OCI-M1 (cell line): ENCODE measurements at regions not wholly inside any gene's neighbourhood (a gene's known extent, or its start where the extent isn't known, plus 50 kb on each side); places are given as distances from the start of the nearest gene placed in this dataset.
A peak's percentile ranks its signal among the peaks of the same experiment; 100 is the strongest.
"Not testable (repeated sequence)": the region's sequence is repeated elsewhere in the genome, so short reads cannot be mapped to it uniquely, and the experiment has no call there.

Experiments
- DNase-seq: peaks from one replicate; lab custom pipeline; 2025; lab: John Stamatoyannopoulos, UW

DNA sequence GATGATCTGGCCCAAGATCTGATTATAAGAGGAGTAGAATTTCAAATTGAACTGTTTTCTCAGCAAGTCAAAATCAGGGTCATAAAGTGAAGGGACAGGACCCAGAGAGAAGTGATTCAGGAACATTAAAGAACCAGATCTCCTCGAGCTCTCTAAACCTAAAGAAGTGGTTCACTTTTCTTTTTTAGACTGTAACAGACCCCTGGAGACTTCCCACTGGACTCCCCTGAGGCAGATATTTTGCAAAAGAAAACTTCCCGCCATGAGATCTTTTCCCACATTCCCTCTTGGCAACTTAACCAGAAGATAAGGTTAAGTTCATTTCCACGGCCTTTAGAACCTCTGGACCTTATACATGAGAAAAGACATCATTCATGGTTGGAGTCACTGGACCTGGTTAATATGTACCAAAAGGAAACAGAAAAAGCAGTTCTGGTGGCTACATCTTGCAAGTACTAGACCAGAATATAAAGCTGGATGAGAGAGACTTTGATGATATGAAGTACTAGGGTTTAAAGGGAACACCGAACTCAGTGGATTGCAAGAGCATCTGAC, 1061.4 kb downstream of the MRPL39 start:
- no peak for DNase-seq

DNA sequence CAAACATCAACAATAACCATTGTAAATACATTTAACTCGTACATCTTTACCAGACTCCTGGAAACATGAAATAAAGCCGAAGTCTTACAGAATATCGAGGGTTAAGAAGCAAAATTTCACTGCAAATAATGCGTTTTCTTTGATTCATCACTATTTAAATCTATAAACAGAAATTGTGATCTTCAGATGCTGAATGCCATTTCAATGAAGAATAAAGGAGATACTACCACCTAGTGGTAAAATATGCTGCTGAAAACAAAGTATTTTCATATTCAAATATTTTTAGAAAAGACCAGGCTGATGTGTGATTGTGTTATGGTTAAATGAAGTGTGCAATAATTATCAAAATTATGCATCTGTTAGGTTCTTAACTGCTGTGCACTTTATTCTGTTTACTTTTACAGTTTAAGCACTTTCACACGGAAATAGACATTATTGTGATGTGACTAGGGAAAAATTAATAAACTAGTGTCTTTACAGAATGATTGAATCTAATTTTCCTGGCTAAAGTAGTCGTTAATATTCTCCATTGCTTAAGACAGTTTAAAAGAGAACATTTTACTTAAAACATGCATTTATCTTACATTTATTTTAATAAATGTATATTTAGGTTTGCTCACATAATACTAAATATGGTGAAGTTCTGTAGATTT, 1093.1 kb downstream of the MRPL39 start:
- DNase-seq = peak; percentile 66

DNA sequence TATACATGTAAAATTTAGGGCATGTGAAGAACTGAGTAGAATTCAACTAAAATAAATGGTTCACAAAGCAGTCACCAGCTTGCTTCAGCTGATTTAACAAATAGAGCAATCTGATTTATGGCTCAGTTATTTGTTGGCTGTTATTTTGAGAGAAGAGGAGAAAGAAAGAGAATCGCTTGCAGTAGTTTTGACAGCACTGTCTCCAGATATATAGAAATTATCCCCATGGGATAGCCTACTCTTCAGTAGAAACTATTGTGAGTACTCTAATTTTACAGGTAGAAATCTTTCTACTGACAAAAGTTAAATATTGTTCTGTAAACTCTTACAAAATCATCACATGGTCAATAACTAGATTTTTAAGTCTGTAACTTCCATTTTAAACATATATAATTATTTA, 1098.2 kb downstream of the MRPL39 start:
- DNase-seq = no peak

DNA sequence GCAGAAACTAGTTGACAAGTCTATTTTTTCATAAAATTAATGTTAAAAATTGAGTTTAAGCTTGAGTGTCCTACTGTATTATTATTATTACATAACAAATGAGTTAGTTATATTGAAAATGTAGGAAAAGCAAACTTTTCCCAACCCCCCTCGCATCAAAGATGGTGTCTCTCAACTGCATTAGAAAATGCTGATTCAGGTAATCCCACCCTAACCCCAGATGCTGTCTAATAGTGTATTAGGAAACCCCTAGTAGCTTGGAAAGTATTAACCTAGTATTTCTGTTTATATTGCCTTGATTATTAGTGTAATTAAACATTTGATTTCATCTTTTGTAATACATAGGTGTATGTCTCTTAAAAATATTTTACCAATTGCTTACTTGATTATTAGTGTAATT, 1120.3 kb downstream of the MRPL39 start:
- no peak for DNase-seq

DNA sequence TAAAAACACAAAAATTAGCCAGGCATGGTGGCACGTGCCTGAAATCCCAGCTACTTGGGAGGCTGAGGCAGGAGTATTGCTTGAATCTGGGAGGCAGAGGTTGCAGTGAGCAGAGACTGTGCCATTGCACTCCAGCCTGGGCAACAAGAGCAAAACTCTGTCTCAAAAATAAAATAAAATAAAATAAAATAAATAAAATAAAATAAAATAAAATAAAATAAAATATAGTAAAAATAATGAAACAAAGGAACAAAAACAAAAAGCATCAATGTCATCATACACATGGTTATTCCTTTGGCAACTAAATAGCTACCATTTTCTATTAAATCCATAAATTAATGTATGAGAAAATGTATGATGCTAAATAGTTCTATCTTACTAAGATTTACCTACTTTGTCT, 1123.9 kb downstream of the MRPL39 start:
- DNase-seq = not testable (repeated sequence)

DNA sequence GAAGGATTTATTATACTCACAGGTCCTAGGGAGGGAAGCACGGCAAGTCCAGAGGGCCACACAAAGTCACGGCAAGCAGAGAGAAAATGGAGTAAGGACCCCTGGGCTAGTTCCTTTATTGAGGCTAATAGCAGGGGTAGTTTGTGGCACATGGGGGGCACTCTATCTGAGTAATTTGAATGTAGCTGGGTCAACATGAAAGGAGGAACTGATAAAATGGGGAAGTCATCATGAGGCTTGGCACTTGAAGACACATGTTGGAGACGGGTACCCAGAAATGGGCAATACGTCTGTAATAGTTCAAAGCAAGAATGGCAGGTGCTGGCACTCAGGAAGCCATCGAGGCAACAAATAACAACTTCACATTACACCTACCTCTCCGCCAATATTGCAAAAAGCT, 1136.4 kb downstream of the MRPL39 start:
- DNase-seq = no peak

DNA sequence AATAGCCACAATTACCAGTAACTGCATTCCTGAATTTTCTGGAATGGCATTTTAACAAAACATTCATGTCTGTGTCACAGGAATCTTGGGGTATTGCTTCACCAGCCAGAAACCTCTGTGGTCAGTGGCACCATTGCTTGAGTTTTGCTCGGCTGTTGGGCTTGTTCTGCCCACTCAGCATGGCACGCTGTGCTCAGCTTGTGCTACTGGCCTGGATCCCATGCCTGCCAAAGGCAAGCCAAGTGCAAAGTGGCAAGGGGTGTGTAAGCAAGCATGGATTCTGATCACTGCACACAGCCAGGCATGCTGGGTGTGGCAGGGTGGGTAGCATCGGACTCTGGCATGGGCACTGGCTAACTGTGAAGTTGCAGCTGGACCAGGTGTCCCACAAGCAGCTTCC, 1150.9 kb downstream of the MRPL39 start:
- DNase-seq = no peak

DNA sequence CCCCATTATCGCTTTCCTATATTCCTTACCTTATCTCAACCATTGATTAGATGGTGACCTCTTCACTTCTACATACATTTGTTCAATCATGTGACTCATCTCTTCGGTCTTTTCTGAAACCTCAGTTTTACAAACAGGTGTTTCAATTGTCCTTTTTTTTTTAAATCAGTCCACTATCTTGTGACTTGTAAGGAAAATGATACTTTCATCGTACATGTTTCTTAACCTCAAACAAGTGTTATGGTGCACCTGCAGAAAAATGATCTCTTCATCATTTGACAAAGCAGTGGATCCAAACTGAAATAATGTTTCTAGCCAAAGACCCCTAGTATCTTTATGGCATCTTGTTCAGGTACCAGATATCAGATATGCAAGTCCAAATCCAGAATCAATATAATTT, 1157.2 kb downstream of the MRPL39 start:
- no peak for DNase-seq

DNA sequence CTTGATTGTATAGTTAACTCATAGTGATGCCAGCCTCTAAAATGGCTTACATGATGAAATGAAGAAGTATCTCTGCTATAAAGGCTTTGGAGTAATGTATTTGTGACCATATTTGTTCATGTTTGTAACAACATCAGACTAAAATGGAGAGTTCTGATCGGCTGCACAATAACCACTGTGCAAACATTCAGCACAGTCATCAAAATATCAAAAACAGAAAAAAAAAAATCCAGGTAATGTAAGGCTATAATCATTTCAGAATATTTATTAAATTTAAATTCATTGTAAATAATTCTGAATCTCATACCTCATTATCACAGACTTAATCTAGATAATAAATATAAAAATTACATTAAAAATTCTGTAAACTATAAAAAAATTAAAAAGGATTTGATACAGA, 1161.8 kb downstream of the MRPL39 start:
- no peak for DNase-seq

DNA sequence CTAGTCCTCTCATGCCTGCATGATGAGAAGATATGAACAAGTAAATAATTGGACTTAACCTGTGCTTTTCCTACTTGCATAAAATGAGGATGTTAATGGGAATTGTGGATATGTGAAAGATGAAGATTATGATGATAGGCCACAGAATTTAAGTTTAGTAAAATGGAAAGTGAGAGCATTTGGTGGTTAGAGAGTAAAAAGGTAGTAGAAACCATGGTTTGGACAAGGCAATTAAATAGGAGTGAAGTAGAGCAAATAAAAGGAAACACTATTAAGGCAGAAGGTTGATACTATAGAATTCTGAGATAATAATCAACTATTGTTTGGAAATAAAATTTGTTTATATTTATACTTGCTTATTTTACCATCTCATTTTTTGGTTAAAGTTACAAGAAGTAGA, 1162.5 kb downstream of the MRPL39 start:
- DNase-seq = no peak

DNA sequence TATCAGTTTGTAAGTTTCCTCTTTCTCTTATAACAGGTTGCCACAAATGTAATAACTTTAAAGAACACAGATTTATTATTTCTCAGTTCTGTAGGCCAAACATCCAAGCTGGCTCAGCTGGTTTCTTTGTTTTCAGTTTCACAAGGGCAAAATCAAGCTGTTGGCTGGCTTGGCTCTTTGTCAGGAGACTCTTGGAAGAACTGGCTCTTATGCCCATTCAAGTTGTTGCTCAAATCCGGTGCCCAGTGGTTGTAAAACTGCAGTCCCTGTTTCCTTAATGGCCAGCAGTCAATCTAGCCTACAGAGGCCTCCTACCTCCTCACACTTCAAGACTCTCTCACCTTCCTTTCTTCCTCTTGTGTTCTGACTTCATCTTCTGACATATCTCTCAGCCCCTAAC, 1171.0 kb downstream of the MRPL39 start:
- no peak for DNase-seq

DNA sequence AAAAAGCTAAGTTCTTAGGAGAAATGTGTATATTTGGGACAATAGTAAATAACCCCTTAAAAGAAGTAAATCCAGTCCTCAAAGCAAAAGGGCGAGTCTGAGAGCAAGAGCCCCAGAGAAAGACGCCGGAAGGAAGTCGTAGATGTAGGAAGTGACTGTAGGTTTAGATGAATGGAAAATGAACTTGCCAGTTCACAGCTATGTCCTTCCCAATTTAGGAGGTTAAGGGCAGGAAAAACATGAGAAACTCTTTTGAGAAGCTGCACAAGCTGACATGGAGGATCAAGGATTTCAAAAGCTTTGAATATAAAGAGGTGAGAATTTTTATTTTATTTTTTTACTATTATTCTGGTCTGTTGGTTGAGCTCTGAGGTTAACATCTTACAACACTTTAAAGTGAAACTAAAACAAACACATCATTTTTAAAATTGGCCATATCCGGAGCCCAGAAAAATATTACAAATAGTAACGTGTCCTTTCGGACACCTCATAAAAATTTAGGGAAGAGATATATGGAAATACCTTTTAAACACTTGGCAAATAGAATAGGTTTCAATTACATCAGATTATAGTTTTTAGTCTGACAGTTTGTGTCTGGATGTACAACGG, 1178.6 kb downstream of the MRPL39 start:
- DNase-seq = peak; percentile 79

DNA sequence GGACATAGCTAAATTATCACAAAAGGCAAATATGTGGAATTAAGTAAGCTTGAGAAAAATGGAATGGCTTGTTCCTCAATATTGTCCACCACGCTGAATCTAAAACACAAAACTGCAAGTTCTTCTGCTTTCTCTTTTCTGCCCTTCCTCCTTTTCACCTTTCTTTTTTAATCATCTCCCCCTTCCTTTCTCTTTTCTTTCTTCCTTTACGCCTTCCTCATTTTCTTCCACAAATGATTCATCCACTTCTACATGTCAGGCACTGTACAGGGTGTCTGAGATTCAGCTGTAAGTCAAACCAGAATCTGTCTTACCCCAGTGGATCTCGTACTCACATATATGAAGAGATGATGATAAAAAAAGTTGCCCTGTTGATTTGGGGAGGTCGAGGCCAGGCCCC, 1182.5 kb downstream of the MRPL39 start:
- DNase-seq = no peak

DNA sequence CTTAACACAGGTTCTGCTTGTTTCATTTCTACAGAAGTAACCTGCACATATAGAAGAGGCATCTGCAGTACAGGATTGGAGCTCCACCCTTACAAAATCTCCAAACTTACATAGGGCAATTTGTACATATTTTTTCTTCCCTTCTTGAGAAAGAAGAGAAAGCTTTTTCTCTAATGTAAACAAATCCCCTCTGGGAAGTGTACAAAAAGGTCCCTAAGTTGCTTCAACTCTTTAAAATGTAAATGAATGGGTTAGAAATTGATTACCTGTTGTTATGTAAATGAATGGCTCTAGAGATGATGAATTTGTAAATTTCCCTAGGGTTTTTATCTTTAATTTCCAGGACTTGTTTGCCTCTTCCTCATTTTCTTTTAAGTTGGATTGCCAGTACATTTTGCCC, 1183.7 kb downstream of the MRPL39 start:
- DNase-seq = peak; percentile 12

DNA sequence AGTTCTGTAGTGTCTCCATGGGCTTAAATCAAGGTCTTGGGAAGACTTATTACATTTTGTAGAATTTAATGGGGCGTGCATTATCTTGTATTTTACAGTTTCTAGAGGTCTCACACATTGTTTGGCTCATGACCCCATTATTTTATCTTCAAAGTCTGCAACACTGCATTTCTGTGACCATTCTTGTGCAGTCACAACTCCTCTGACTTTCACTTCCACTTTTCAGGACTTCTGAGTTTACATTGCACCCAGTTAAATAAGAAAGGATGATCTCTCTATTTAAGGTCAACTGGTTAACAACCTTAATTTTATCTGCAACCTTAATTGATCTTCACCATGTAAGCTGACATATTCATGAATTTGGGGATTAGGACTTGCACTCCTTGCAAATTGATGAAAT, 1186.6 kb downstream of the MRPL39 start:
- DNase-seq = peak; percentile 11

DNA sequence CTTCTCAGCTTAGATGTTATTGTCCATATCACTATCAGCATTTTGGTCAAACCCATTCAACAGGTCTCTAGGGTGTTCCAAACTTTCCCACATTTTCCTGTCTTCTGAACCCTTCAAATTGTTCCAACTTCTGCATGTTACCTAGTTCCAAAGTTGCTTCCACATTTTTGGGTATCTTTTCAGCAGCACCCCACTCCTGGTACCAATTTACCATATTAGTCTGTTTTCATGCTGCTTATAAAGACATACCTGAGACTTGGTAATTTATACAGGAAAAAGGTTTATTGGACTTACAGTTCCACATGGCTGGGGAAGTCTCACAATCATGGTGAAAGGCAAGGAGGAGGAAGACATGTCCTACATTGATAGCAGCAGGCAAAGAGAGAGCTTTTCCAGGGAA, 1187.6 kb downstream of the MRPL39 start:
- not testable (repeated sequence) for DNase-seq

DNA sequence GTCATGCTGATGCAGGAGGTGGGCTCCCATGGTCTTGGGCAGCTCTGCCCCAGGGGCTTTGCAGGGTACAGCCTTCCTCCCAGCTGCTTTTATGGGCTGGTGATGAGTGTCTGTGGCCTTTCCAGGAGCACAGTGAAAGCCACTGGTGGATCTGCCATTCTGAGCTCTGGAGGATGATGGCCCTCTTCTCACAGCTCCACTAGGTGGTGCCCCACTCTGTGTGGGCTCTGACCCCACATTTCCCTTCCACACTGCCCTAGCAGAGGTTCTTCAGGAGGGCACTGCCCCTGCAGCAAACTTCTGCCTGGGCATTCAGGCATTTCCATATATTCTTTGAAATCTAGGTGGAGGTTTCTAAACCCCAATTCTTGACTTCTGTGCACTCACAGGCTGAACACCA, 1188.6 kb downstream of the MRPL39 start:
- no peak for DNase-seq

DNA sequence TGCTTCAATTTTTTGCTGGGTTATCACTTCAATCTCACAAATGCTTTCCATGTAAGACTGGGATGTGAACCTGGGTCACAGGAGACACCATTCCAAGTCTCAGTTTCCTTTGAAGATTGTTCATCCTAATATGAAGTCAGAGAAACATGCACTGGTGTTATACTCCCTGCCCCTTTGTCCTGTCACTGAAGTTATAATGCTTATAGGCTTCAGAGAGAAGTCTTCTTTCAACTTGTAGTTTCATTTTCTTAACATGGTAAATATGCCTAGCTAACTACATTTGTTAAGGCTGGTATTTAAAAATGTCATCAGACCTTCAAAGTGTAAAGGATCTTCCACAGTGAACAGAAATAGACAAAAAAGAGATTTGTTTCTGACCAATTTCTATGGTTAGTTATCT, 1195.9 kb downstream of the MRPL39 start:
- peak; percentile 15 for DNase-seq

DNA sequence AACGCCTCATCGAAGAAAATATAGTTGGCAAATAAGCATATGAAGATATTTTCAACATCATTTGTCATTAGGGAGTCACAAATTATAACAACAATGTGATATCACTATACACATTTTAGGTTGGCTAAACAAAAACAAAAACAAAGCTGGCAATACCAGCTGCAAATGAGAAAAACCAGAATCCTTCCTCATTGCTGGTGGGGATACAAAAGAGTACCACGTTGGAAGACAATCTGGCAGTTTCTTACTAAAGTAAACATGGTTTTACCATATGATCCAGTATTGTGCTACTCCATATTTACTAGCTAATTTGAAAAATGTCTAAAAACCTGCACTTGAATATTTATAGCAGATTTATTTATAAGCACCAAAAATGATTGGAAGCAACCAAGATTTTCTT, 1204.1 kb downstream of the MRPL39 start:
- DNase-seq = no peak

DNA sequence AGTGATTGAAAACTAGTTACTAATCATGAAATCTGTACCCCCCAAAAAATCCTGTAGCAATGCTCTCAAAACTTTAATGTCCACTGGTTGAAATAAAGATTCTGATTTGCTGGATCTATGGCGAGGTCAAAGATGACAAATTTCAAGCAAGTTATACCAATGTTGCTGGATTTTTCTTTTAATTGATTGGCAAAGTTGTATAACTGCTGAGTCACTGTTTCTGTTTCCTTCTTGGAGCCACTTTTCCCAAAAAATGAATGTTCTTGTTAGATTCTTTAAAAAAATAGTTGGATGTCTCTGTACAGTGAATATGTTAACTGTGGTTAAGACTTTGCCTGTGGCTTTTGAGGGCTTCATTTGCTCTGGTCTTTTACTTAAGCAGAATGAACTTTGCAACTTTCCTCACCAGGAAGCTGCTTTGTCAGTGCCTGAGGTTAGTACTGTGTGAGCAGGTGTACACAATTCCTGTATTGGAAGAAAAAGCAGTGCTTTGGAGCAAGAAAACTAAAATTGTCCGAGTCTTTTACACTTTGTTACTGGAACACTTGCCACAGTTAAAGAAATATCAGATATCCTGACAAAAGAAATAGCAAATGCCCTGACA, 1211.9 kb downstream of the MRPL39 start:
- DNase-seq = peak; percentile 31

DNA sequence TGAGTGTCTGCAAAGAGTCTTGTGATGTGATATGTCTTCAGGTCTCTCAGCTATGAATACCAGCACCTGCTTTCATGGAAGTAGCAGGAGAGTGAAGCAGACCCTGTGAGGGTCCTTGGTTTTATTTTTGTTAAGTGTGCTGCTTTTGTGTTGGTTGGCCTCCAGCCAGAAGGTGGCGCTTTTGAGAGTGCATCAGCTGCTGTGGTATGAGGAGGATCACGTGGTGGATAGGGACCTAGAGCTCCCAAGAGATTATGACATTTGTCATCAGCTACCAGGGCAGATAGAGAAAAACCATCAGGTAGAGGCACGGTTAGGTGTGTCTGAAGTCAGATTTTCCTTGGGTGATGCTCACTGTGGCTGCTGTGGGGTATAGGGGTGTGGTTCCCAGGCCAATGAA, 1232.1 kb downstream of the MRPL39 start:
- DNase-seq = peak; percentile 54

DNA sequence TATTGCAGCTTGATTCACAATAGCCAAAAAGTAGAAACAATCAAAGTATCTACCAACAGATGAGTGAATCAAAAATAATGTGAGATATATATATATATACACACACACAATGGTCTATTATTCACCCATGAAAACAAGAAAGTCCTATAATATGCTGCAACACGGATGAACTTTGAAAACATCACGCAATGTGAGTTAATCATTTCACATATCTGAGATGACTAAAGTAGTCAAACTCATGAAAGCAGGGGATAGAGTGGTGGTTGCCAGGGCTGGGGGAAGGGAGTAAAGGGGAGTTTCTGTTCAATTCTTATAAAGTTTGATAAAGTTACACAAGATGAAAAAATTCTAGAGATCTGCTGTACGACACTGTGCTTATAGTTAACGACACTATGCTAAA, 1234.8 kb downstream of the MRPL39 start:
- DNase-seq = no peak

DNA sequence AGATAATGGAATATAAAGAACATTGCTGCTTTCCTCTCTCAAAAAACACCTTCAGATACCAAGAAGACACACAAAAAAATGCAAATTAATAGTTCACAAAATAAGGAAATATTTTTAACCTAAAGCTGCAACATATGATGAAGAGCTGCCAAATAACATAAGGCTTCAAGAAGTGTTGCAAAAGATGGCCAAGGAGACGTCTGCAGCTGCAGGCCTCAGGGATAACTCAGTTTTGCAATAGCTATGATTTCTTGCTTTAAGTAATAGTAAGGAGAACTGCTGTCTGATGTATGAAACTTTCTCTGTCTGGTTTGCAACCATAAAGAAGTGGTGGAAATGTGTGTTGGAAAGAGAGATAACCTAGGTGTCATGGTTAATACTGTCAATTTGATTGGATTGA, 1237.5 kb downstream of the MRPL39 start:
- DNase-seq = no peak

DNA sequence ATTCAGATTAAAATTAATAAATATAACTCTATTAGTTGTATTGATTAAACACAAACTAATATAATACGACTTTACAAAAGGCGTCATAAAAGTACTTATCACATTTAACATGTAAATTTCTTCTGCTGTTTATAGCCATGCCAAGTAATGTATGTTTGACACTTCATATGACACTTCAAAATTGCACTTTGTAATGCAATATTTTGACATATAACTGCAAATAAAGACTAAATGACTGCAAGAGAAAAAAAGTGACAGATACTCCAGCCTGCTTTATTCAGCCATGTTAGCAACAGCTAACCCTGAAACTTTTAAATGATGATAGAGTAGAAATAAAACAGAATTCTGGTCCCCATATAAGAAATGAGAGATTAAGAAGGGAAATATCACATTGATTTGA, 1238.0 kb downstream of the MRPL39 start:
- DNase-seq = no peak
